SK-N-SH (cell line): ENCODE measurements at regions not wholly inside any gene's neighbourhood (a gene's known extent, or its start where the extent isn't known, plus 50 kb on each side); places are given as distances from the start of the nearest gene placed in this dataset.

Experiments used
- MEF2A ChIP-seq: IDR thresholded peaks from 2 replicates; pipeline ENCODE4 v1.4.0; 2012; ENCODE audit warnings: low read depth, borderline replicate concordance
- POLR2AphosphoS5 ChIP-seq: IDR thresholded peaks from 2 replicates; pipeline ENCODE4 v1.6.1; 2012; ENCODE audit warnings: low read depth, low read length
- TF ChIP-seq, protein P1 (sequence below): IDR thresholded peaks from 2 replicates; pipeline ENCODE4 v1.6.1; 2012; ENCODE audit warnings: mild to moderate bottlenecking, low read depth, low read length, moderate library complexity
- TF ChIP-seq, protein P2 (sequence below): fragments of 200-600 bp; sonication (generic); IDR thresholded peaks from 2 replicates; pipeline ENCODE4 v1.6.1; 2017; ENCODE audit warnings: antibody characterized with exemption, mild to moderate bottlenecking, moderate library complexity
- TF ChIP-seq, protein P3 (sequence below): IDR thresholded peaks from 2 replicates; pipeline ENCODE4 v1.4.0; 2012; ENCODE audit warnings: low read depth, borderline replicate concordance

DNA sequence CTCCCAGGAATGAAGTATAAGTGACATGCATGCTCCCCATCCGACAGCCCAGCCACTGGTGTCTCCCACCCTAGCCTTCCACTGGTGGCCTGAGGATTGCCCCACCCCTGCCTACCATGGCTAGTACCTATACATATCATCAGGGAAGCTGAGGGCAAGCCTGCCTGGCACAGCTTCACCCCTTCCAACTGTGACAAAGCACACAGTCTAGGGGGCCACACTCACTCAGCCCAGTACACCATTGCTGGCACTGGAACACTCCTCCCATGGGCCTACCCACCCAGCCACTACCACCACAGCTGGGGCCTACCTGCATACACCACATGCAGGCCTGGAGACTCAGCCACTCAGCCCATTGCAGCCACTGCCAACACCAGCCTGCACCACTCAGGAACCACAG is 393.1 kb upstream of the STEAP1 start:
- no peak for TF ChIP-seq MEF2A
- TF ChIP-seq, protein P1, sequence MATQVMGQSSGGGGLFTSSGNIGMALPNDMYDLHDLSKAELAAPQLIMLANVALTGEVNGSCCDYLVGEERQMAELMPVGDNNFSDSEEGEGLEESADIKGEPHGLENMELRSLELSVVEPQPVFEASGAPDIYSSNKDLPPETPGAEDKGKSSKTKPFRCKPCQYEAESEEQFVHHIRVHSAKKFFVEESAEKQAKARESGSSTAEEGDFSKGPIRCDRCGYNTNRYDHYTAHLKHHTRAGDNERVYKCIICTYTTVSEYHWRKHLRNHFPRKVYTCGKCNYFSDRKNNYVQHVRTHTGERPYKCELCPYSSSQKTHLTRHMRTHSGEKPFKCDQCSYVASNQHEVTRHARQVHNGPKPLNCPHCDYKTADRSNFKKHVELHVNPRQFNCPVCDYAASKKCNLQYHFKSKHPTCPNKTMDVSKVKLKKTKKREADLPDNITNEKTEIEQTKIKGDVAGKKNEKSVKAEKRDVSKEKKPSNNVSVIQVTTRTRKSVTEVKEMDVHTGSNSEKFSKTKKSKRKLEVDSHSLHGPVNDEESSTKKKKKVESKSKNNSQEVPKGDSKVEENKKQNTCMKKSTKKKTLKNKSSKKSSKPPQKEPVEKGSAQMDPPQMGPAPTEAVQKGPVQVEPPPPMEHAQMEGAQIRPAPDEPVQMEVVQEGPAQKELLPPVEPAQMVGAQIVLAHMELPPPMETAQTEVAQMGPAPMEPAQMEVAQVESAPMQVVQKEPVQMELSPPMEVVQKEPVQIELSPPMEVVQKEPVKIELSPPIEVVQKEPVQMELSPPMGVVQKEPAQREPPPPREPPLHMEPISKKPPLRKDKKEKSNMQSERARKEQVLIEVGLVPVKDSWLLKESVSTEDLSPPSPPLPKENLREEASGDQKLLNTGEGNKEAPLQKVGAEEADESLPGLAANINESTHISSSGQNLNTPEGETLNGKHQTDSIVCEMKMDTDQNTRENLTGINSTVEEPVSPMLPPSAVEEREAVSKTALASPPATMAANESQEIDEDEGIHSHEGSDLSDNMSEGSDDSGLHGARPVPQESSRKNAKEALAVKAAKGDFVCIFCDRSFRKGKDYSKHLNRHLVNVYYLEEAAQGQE, result no peak
- no peak for TF ChIP-seq POLR2AphosphoS5
- TF ChIP-seq, protein P2, sequence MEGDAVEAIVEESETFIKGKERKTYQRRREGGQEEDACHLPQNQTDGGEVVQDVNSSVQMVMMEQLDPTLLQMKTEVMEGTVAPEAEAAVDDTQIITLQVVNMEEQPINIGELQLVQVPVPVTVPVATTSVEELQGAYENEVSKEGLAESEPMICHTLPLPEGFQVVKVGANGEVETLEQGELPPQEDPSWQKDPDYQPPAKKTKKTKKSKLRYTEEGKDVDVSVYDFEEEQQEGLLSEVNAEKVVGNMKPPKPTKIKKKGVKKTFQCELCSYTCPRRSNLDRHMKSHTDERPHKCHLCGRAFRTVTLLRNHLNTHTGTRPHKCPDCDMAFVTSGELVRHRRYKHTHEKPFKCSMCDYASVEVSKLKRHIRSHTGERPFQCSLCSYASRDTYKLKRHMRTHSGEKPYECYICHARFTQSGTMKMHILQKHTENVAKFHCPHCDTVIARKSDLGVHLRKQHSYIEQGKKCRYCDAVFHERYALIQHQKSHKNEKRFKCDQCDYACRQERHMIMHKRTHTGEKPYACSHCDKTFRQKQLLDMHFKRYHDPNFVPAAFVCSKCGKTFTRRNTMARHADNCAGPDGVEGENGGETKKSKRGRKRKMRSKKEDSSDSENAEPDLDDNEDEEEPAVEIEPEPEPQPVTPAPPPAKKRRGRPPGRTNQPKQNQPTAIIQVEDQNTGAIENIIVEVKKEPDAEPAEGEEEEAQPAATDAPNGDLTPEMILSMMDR, result no peak
- TF ChIP-seq, protein P3, sequence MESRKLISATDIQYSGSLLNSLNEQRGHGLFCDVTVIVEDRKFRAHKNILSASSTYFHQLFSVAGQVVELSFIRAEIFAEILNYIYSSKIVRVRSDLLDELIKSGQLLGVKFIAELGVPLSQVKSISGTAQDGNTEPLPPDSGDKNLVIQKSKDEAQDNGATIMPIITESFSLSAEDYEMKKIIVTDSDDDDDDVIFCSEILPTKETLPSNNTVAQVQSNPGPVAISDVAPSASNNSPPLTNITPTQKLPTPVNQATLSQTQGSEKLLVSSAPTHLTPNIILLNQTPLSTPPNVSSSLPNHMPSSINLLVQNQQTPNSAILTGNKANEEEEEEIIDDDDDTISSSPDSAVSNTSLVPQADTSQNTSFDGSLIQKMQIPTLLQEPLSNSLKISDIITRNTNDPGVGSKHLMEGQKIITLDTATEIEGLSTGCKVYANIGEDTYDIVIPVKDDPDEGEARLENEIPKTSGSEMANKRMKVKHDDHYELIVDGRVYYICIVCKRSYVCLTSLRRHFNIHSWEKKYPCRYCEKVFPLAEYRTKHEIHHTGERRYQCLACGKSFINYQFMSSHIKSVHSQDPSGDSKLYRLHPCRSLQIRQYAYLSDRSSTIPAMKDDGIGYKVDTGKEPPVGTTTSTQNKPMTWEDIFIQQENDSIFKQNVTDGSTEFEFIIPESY, result no peak
